Stimulated activated CD4-positive, alpha-beta T cell treated with anti-CD3 and anti-CD28 coated beads, TNF-alpha, amount 100 ng/mL, for 48 hours (primary cell): ENCODE measurements at regions not wholly inside any gene's neighbourhood (a gene's known extent, or its start where the extent isn't known, plus 50 kb on each side); places are given as distances from the start of the nearest gene placed in this dataset.
A peak's percentile ranks its signal among the peaks of the same experiment; 100 is the strongest.
"Not testable (repeated sequence)": the region's sequence is repeated elsewhere in the genome, so short reads cannot be mapped to it uniquely, and the experiment has no call there.

Experiments used
- DNase-seq, 3 donors: peaks; one replicate each; pipeline ENCODE4 v3.0.0-alpha.2; 2020; ENCODE audit warnings: low read depth in 3 of 3

DNA sequence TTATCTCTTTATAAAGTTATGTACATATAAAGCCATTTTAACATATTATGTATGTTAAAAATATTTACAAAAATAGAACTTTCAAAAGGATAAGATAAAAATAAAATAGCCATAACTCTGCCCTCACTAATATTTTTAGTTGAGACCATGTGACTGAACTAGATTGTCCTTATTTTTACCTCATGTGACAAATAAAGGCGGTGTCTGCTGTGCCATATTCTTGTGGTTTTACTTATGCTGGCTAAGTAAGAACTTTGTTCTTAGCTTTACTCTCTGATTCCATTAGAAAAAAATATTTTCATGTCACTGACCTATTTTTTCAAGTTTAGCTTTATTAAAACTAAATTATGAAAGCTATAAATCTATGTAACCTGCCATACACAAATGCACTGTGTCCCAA, 135.6 kb upstream of the TSC22D1 start:
- no peak for DNase-seq

GRCh38 chr13:44710576-44710975, 134.4 kb upstream of the TSC22D1 start:
- DNase-seq = peak; percentile 1 to 11 (median 7)

- DNase-seq = not testable (repeated sequence)
Measured at GRCh38 chr13:44704811-44705210, 128.7 kb upstream of the TSC22D1 start.

DNA sequence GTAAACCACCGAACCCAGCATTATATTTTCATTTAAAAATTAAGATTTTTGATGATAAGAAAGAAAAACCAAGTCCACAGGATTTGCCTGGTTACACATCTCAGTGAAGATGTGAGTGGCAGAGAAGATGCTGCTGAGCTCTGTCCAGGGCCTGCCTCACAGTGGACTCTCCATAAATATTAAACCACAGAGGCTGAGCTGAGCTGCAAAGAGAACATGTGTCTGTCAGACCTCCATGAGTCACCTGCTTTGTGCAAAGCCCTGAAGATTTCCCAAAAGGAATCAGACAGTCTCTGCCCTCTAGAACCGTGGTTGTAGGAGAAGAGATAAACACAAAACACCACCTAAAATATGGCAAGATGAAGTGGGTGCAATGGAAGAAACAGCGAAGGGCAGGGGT, 127.2 kb upstream of the TSC22D1 start:
- DNase-seq = no peak

- DNase-seq = no peak
Measured at GRCh38 chr13:44698066-44698465, 121.9 kb upstream of the TSC22D1 start.

GRCh38 chr13:44697058-44697457, 120.9 kb upstream of the TSC22D1 start:
- no peak for DNase-seq

DNA sequence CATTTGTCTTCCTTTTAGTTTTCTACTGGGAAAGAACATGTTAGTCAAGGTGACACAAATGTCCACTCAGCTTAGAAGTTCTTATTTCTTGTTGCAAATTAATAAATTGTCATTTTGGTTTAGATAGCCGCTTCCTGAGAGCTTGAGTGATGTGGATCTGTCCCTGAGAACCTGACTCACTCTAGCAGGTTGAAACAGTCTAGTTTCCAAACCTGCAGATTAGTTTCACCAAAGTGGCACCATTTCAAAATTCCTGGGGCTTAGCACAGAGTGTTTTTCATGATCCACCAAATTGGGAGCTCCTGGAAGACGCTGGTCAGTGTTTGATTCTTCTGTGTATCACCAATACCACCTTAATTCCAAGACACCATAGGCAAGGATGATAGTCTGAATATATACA, 119.4 kb upstream of the TSC22D1 start:
- DNase-seq = no peak

GRCh38 chr13:44694842-44695241, 118.7 kb upstream of the TSC22D1 start:
- DNase-seq = no peak

- DNase-seq = no peak
Measured at GRCh38 chr13:44694291-44694690, 118.2 kb upstream of the TSC22D1 start.

GRCh38 chr13:44693156-44693764, 117.1 kb upstream of the TSC22D1 start:
- no peak for DNase-seq

GRCh38 chr13:44692173-44692713, 116.1 kb upstream of the TSC22D1 start:
- DNase-seq = no peak

GRCh38 chr13:44690376-44690775, 114.2 kb upstream of the TSC22D1 start:
- no peak for DNase-seq

DNA sequence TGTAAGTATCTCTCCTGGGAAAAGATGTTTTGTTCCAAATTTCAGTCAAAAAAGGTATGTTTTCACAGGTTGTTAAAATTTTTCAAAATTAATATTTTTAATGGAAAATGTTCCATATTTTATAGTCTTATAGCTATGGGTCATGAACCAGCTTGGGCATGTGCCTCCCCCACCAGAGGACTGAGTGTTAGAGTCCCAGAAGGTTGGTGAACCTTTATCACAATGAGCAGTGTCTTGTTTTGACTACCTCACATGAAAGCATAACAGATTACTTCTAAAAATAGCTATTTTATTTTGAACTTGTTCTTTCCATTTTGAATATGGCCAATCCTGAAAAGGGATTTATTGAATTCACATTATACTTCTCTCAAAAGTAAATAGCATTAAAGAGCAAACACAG, 112.5 kb upstream of the TSC22D1 start:
- DNase-seq = no peak

DNA sequence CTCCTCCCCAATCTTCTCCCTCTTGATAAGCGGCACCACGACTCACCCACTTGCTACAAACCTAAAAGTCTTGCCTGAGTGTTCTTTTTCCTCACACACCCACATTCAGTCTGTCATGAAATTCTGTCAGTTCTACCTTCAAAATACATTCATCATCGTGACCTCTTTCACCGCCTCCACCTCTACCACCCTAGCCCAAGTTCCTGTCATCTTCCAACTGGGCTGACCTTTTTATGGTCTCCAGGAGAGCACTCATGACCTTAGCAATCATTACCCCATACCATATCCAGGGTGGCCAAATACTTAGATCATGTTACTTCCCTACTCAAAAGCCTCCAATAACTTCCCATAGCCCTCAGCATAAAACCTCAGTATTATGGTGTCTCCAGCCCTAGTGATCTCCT, 110.4 kb upstream of the TSC22D1 start:
- no peak for DNase-seq

DNA sequence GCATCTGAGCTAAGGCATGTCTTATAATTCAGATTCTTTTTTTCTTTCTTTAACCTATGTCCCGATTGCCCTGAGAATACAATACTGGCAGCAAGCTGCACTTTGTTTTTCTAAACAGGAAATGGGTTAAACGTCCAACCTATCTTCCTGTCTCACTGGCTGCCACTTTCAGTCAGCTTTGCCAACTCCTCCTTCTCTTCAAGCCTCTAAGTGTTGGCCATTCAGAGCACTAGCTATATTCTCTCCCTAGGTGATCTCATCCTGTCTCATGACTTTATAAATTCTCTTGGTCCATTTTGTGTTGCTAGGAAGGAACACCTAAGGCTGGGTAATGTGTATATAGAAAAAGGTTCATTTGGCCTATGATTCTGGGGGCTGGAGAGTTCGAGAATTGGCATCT, 109.5 kb upstream of the TSC22D1 start:
- DNase-seq = no peak

- not testable (repeated sequence) for DNase-seq
Measured at GRCh38 chr13:44682416-44682815, 106.3 kb upstream of the TSC22D1 start.

DNA sequence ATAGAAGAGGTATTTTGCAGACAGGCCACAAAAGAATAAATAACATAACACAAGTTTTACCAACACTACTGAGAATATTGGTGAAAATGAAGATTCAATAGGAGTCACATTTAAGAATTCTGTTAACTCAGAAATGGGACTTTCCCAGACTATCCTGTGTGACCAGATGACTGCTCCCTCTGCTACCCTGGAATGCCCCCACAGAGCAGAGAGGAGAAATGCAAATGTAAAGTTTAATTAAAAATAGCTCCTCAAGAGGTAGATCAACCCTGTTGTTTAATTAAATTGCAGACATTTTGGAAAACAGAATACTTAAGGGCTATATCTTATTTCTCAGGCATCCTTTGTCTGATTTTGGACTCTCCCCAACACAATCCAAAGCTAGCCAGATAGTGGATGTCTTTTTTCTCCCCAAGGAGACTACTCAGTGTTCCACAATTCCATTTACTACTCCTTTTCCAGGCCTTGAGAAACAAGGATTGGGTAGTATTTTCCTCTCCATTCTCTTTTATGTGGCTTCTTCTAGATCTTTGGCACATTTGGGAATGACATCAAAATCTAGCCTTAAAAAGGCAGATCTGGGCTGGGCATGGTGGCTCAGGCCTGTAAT, 104.7 kb upstream of the TSC22D1 start:
- DNase-seq = no peak

DNA sequence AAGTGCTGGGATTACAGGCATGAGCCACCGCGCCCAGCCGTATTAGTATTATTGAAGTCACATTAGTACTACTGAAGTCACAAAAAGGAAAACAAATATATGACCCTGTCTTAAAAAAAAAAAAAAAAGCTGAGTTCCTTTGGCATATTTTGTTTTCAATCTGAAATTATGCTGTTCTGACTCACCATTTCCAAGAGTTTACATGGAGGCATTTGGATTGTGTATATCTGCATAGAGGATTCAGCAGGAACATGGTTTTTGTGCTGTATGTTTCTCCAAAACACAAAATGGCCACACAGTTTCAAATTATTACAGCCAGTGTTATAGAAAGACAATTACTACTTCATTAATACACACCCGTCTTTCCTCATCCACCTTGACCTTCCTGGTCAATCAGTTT, 103.5 kb upstream of the TSC22D1 start:
- DNase-seq = no peak

- DNase-seq = no peak
Measured at GRCh38 chr13:44678197-44678596, 102.1 kb upstream of the TSC22D1 start.

DNA sequence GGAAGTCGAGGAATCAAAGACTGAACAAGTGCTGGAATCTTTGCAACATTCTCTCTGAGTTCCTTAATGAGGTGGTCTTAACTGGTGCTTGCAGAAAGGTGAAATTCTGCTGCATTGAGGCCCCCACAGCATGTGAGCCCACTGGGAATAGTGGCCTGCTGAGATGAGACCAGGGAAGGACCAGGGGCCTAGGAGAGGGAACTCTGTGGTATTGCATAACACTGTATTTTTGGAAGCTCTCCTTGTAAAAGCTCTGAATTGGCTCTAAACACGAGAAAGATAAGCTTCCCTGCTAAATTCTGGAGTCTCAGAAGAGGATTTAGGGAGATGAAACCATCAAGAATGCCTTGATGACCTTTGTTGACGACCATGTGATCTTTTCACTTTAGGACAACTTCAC, 100.4 kb upstream of the TSC22D1 start:
- DNase-seq = no peak

DNA sequence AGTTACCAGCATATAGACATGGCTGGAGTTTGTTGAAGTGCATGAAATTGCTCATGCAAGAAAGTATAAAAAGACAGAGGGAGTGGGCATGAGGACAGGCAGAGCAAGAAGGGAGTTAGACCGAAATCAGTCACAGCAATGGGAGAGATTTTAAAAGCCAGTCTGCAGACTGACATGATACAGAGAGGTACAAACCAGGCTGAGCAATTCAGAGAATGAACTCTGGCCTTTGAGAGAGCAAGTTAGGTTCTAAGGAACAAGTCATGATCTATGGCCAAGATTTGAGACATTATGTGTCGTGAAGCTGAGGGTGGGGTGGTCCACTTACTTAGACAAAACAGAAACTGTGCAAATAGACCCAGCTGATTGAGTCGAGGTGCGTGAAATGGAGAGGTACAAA, 93.4 kb upstream of the TSC22D1 start:
- no peak for DNase-seq

GRCh38 chr13:44668688-44669087, 92.6 kb upstream of the TSC22D1 start:
- no peak for DNase-seq

DNA sequence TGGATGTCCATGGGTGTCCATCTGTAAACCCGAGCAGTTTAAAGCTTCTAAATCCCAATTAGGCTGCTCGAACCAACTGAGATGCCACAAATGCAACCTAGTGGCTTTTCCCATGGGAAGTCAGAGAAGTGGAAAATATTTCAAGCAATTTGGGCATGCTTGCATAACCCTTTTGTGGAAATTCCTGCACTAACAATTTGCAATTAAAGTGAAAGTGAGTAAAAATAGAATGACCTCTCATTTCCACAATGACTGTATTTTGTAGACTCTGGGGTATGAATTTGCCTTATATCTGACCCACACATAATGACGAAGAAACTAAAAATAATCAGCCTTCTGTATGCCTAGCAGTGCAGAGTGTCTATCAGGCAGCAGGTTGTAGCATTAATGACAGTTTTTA, 91.8 kb upstream of the TSC22D1 start:
- DNase-seq = no peak

DNA sequence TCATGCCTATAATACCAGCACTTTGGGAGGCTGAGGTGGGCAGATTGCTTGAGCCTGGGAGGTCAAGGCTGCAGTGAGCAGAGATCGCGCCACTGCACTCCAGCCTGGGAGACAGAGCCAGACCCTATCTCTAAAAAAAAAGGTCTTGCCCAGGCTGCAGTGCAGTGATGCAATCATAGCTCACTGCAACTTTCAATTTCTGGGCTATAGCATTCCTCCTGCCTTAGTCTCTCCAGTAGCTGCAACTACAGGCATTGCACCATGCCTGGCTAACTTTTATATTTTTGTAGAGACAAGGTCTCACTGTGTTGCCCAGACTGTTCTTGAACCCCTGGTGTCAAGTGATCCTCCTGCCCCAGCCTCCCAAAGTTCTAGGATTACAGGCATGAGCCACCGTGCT, 90.4 kb upstream of the TSC22D1 start:
- not testable (repeated sequence) for DNase-seq
